22Rv1 (cell line): ENCODE measurements at regions not wholly inside any gene's neighbourhood (a gene's known extent, or its start where the extent isn't known, plus 50 kb on each side); places are given as distances from the start of the nearest gene placed in this dataset.

Experiments
- CTCF ChIP-seq: fragments of 450-650 bp; IDR thresholded peaks from 2 replicates; pipeline ENCODE4 v1.5.1; 2017; ENCODE audit warnings: mild to moderate bottlenecking
- ZFX ChIP-seq: fragments of 450-650 bp; IDR thresholded peaks from 2 replicates; pipeline ENCODE4 v1.6.1; 2017; ENCODE audit warnings: antibody characterized with exemption, borderline replicate concordance

- TF ChIP-seq CTCF: no peak
- no peak for TF ChIP-seq ZFX
Observed at GRCh38 chr12:75633789-75634188, 122.4 kb upstream of the KRR1 start.
